Peyer's patch (tissue), 4 donors: ENCODE measurements at regions not wholly inside any gene's neighbourhood (a gene's known extent, or its start where the extent isn't known, plus 50 kb on each side); places are given as distances from the start of the nearest gene placed in this dataset.

Source experiments
- DNase-seq, 3 donors: peaks; one replicate each; pipeline ENCODE4 v3.0.0-alpha.2; 2017 to 2019
- H3K27ac ChIP-seq, 4 donors: fragments of 200-600 bp; sonication (generic); one replicate each; pipeline ENCODE4 v1.5.1; 2016 to 2019
- H3K27me3 ChIP-seq, 2 donors: fragments of 200-600 bp; sonication (generic); one replicate each; pipeline ENCODE4 v1.5.1; 2019
- H3K36me3 ChIP-seq, 3 donors: fragments of 200-600 bp; sonication (generic); one replicate each; pipeline ENCODE4 v1.5.1; 2016 to 2019
- H3K4me1 ChIP-seq, 4 donors: fragments of 200-600 bp; sonication (generic); one replicate each; pipeline ENCODE4 v1.5.1; 2016 to 2019
- H3K4me3 ChIP-seq, 4 donors: fragments of 200-600 bp; sonication (generic); 1 replicate in 3 of 4; 2 replicates in 1 of 4; pipeline ENCODE4 v1.5.1; 2016 to 2019; ENCODE audit warnings: mild to moderate bottlenecking in 1 of 4
- H3K9me3 ChIP-seq, 4 donors: fragments of 200-600 bp; sonication (generic); one replicate each; pipeline ENCODE4 v1.5.1; 2016 to 2019; ENCODE audit warnings: mild to moderate bottlenecking in 1 of 4
- CTCF ChIP-seq, 6 experiments: fragments of 450-650 bp in 4 of 6; fragments of 200-600 bp in 2 of 6; sonication (generic) in 1 of 6; IDR thresholded peaks; one replicate each; pipeline ENCODE4 v1.5.1; 2017 to 2019; ENCODE audit warnings: antibody characterized with exemption in 6 of 6, mild to moderate bottlenecking in 3 of 6, moderate library complexity in 1 of 6
- POLR2A ChIP-seq, 2 donors: fragments of 450-650 bp; IDR thresholded peaks; one replicate each; pipeline ENCODE4 v1.5.1; 2017; ENCODE audit warnings: antibody characterized with exemption in 2 of 2, mild to moderate bottlenecking in 2 of 2, moderate library complexity in 2 of 2

GRCh38 chr2:7524195-7524594 is 607.0 kb downstream of the RNF144A start:
- Histone ChIP-seq H3K4me1 (no peaks in the 10 kb centered on the region), H3K4me3 (no peak overlapping the region), H3K27me3 (no peaks in the 10 kb centered on the region), H3K36me3 (no peaks in the 10 kb centered on the region), H3K9me3 (no peaks in the 10 kb centered on the region), H3K27ac (no peak overlapping the region)
- TF ChIP-seq POLR2A (IDR thresholded peaks at IDR 0.05) (no peak), CTCF (IDR thresholded peaks at IDR 0.05) (no peak)
- no peak for DNase-seq

- no peak for DNase-seq
- Histone ChIP-seq H3K36me3 (no peaks in the 10 kb centered on the region), H3K27ac (no peak overlapping the region), H3K9me3 (peaks cover 0 to 9% (median 0%) of the 10 kb centered on the region in 4 donors), H3K4me1 (no peaks in the 10 kb centered on the region), H3K4me3 (no peak overlapping the region), H3K27me3 (no peaks in the 10 kb centered on the region)
- TF ChIP-seq POLR2A (IDR thresholded peaks at IDR 0.05) (no peak), CTCF (IDR thresholded peaks at IDR 0.05) (no peak)
Observed at GRCh38 chr2:7525746-7526145, 608.5 kb downstream of the RNF144A start.

- no peak overlapping the region for H3K4me3 ChIP-seq
- H3K36me3 ChIP-seq: no peaks in the 10 kb centered on the region
- H3K27me3 ChIP-seq: no peaks in the 10 kb centered on the region
- H3K9me3 ChIP-seq: peaks cover 0 to 9% (median 4%) of the 10 kb centered on the region in 4 donors
- H3K4me1 ChIP-seq: no peaks in the 10 kb centered on the region
- TF ChIP-seq POLR2A (IDR thresholded peaks at IDR 0.05) (no peak), CTCF (IDR thresholded peaks at IDR 0.05) (no peak)
- no peak for DNase-seq
- no peak overlapping the region for H3K27ac ChIP-seq
Observed at GRCh38 chr2:7527165-7527722, 610.0 kb downstream of the RNF144A start.

GRCh38 chr2:7530001-7530400 is 612.8 kb downstream of the RNF144A start:
- Histone ChIP-seq H3K4me1 (no peaks in the 10 kb centered on the region), H3K27ac (no peak overlapping the region), H3K36me3 (no peaks in the 10 kb centered on the region), H3K27me3 (no peaks in the 10 kb centered on the region), H3K9me3 (peaks cover 0 to 9% (median 4%) of the 10 kb centered on the region in 4 donors), H3K4me3 (no peak overlapping the region)
- no peak for TF ChIP-seq POLR2A (IDR thresholded peaks at IDR 0.05)
- TF ChIP-seq CTCF (IDR thresholded peaks at IDR 0.05): no peak
- DNase-seq: no peak

GRCh38 chr2:7539077-7539476 is 621.9 kb downstream of the RNF144A start:
- no peaks in the 10 kb centered on the region for H3K27me3 ChIP-seq
- no peak for DNase-seq
- H3K9me3 ChIP-seq: no peaks in the 10 kb centered on the region
- no peak overlapping the region for H3K27ac ChIP-seq
- H3K4me1 ChIP-seq: no peaks in the 10 kb centered on the region
- no peak overlapping the region for H3K4me3 ChIP-seq
- TF ChIP-seq POLR2A (IDR thresholded peaks at IDR 0.05) (no peak), CTCF (IDR thresholded peaks at IDR 0.05) (no peak)
- no peaks in the 10 kb centered on the region for H3K36me3 ChIP-seq

- Histone ChIP-seq H3K9me3 (no peaks in the 10 kb centered on the region), H3K27me3 (no peaks in the 10 kb centered on the region), H3K27ac (no peak overlapping the region), H3K4me3 (no peak overlapping the region), H3K36me3 (no peaks in the 10 kb centered on the region), H3K4me1 (no peaks in the 10 kb centered on the region)
- TF ChIP-seq CTCF (IDR thresholded peaks at IDR 0.05): no peak
- no peak for TF ChIP-seq POLR2A (IDR thresholded peaks at IDR 0.05)
- DNase-seq: no peak
Observed at GRCh38 chr2:7539760-7540159, 622.5 kb downstream of the RNF144A start.
